KBM-7 (cell line): ENCODE measurements at regions not wholly inside any gene's neighbourhood (a gene's known extent, or its start where the extent isn't known, plus 50 kb on each side); places are given as distances from the start of the nearest gene placed in this dataset.

Experiments used
- DNase-seq: peaks from one replicate; pipeline ENCODE4 v3.0.0-alpha.2; 2015
- in situ Hi-C: fragments of 300-500 bp; cut with MboI; formaldehyde crosslinking; loops from 2 replicates; pipeline ENCODE4 v1.14.3; 2020; ENCODE audit warnings: low sequenced_read_pairs, low pct_unique_long_range_greater_than_20kb, mixed read lengths

DNA sequence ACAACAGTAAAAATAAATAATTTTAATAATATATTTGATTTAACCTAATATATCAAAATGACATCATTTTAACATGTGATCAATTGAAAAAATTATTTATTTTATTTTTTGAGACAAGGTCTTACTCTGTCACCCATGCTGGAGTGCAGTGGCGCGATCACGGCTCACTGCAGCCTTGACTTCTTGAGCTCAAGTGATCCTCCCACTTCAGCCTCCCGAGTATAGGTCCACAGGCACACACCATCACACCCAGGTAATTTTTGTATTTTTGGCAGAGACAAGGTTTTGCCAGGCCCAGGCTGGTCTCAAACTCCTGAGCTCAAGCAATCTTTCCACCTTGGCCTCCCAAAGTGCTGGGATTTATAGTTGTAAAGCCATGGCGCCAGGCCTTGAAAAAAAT is 126.7 kb upstream of the COPS8 start:
- in situ Hi-C loops, result no loop called here

GRCh38 chr2:236959876-236960275 is 125.8 kb upstream of the COPS8 start:
- in situ Hi-C loops, result no loop called here
- DNase-seq, result no peak

More for the DNA sequence above, 126.7 kb upstream of the COPS8 start:
- DNase-seq, result no peak

DNA sequence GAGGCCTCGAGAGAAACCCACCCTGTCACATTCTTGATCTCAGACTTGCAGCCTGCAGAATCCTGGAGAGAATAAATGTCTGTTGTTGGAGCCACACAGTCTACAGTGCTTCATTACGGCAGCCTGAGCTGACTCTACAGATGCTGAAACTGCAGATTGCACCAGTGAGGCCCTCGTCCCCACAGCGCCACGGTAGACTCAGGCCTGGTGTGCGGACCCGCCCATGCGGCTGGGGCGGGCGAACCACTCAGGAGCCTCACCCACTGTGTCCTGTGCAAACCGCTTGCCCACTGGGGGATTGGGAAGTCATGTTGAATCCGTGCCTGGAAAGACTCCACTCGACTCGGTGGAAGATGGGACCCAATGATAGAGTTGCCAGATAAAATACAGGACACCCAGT is 125.2 kb upstream of the COPS8 start:
- DNase-seq, result no peak
- in situ Hi-C loops, result no loop called here

GRCh38 chr2:236962816-236963215 is 122.9 kb upstream of the COPS8 start:
- no peak for DNase-seq
- in situ Hi-C loops, result no loop called here

DNA sequence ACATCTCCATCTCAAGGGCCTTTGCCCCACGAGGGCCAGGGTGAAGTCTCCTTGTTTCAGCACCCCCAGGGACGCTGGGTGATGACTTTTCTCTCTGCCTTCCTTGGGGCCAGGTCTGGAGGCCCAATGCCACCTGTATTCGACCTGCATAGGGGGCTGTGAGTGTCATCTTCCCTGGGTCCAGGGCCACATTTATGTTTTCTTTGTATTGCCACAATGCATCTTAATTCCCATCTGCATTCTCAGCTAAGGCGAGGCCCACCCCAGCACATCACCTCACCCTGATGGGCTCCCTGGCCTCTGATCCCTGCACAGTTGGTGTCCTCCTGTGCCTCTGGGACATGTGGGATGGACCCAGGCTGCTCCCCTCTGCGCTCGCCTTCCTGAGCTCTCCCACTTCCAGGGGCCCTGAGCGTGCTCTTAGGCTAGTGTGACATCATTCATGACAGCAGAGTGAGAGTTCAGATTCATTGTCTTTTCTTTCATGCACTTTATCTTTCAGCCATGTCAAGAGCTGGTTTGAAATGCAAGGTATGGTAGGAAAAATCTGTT is 122.0 kb upstream of the COPS8 start:
- DNase-seq, result no peak
- in situ Hi-C loops, result no loop called here

GRCh38 chr2:236964291-236964690 is 121.4 kb upstream of the COPS8 start:
- in situ Hi-C loops, result no loop called here
- no peak for DNase-seq

DNA sequence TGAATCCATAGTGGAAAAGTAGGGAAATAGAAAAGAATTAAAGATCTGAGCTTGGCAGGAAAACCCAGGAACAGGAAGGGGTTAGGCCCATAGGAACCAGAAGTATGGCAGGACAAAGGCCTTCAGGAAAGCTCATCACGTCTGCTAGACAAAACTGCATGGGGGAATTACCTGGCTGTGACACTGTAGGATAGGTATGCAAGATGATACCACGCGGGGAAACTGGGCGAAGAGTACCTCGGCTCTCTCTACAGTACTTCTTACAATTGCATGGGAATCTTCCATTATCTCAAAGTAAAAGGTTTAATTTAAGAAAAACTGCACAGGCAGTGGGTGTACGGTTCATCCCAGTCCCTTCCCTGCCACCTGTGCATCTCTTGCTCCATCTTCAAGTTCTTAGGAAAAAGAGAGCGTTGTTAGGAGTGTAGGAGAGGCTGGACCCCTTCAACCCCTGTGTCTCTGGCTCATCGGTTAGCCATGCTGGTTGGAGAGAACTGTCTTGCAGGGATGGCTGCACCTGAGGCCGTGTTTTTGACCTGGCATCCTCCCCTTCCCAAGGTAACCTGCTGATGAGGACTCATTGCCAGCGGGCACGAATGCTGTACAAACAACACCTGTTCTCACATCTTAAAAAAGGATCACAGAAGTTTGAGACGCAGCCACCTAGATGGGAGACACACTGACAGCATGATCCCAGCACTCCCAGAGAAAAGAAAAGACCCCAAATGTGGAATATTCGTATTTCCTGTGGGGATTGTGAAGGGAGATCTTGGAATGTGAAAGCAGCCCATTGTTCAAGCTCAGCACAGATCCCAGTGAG is 120.5 kb upstream of the COPS8 start:
- in situ Hi-C loops, result no loop called here
- no peak for DNase-seq

GRCh38 chr2:236965841-236966096 is 119.9 kb upstream of the COPS8 start:
- DNase-seq, result no peak
- in situ Hi-C loops, result no loop called here

- in situ Hi-C loops, result no loop called here
- no peak for DNase-seq
These were observed 118.2 kb upstream of the COPS8 start for GRCh38 chr2:236967499-236967783.

DNA sequence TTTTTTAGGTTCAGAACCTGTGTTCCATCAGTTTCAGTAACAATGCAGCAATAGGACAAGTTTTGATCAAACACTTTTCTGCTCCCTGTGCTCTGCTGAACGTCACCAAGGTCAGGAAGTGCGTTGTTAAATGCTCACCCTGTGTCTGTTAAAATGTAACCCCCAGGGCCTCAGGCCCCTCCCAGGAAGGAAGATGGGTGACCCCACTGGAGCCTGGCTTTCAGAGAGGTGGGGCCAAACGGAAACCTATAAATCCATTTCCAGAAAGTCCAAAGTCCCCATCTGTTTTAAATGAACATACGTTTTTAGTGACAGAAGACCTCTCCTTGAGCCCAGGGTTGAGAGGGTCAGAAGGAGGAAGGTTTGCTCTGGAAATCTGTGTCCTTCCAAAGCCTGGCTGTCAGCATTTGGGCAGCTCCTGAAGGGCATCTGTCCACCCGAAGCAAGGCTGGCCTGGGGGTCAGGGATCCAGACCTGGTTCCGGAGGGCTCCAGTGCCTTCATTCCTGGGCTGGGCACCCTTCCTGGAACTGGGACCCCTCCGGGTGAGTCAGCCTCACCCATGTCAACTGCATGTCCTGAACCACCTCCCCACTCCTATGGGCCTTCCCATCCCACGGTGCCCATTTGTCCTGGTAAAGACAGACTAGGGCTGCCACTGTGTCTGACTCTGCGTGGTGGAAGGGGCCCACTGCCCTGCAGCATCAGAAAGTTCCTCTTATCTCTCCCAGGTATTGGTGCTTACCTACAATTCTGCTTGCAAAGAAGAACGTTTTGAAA is 117.4 kb upstream of the COPS8 start:
- in situ Hi-C loops, result no loop called here
- no peak for DNase-seq

DNA sequence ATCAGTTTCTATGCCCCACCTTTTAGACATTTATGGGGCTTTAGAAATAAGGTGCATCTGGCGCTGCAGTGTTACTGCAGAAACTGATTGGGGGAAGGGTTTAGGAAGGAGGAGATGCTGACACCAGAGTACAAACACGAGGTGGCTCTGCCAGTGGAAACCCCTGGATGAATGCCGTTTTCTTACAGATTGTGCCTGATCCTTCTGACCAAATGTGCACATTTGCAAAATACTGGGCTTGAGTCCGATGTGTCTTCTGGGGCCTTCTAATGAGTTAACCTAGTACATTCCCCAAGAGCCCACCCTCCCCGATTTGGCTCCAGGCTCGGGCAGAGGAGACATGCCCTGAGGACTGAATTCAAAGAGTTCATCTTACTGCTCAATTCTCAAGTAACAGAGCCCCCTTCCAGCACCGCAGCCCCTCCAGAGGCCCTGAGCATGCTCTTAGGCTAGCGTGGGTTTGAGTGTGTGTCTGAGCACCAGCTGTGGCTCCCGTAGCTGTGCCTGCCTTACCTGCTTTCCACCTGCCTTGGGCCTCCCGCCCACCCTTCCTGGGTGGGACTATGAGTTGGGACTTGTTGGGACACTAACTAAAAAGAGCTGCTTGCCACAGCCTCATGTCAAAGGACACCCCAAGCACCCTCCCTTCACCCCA is 116.7 kb upstream of the COPS8 start:
- in situ Hi-C loops, result no loop called here
- no peak for DNase-seq

DNA sequence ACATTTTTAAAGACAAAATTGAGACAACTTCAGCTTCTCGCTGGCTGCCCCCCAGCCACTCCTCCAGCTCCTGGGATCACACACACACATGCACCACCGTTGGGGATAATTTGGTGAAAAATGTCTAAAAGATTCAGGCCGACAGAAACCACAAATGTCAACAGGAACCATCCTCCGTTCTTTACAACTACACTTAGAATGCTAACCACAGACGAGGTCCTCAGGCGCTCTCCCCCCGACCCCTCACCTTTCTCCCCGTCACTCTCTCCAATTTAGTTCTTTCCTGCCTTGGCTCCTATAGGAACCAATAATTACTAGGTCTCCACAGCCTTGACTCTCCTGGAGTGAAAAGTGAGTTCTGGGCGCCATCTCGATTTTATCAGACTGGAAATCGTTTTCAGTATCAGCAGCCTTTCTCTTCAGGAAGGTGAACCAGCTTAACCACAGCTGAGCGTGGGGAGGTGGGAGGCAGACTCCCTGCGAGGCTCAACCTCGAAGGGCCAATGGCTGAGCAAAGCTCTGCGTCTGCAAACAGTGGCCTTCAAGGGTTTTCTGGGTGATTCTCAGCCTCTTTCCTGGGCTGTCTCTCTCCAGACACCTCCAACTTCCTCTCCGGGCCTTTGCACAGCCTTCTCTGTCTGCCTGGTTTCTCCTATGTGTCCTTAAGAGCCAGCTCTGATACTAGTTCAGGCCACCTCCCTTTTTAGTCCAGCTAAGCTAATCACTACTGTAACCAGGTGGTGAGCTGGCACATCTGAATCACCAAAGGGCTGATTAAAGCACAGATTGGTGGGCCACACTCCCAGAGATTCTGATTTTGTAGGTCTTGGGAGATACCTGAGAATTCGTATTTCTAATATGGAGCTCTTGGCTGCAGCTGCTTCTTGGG is 115.7 kb upstream of the COPS8 start:
- in situ Hi-C loops, result no loop called here
- no peak for DNase-seq

DNA sequence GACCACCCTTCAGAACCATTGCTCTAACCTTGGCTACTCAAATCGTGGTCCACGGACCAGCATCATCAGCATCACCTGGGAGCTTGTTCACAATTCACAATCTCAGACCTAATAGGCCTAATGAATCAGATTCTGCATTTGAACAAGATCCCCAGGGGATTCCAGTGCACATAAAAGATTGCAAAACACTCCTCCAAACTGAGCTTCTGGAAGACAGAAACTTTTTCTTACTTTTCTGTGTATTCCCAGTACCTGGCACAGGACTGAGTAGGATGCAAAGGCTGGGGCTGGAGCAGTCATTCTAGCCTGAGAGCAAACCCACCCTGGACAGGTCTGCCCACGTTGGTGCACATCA is 115.1 kb upstream of the COPS8 start:
- in situ Hi-C loops, result no loop called here
- DNase-seq, result no peak

DNA sequence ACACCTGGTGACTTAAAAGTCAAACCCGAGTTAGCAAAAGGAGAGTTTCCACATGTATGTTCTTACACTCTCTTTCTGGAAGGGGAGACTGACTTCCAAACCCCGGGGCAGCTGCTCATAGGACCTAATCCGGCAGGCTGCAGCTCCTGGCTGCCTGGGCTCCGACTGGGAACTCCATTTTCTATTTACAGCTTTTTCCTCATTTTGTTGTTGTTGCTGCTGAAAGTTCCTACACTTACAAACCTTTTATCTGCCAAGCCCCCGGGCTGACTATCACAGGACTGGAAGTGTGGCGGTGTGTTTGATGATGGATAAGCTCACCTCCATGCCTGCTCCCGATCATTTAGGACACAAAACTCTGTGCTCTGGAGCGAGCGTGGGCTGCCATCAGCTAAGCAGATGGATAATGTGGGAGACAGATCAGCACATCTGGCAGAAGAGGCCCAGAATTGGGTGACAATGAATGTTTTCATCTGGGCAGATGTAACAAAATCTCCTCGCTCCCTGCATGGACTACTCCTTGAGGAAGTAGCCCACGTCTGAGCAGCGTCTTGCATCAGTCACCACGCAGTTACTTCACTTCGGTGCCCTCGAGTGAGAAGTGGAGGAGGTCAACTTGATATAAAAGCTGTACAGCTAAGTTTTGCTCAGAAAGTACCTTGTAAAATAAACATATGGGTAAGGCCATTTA is 114.4 kb upstream of the COPS8 start:
- in situ Hi-C loops, result no loop called here
- no peak for DNase-seq

- in situ Hi-C loops, result no loop called here
- DNase-seq, result no peak
These were observed 113.7 kb upstream of the COPS8 start for GRCh38 chr2:236971919-236972381.

DNA sequence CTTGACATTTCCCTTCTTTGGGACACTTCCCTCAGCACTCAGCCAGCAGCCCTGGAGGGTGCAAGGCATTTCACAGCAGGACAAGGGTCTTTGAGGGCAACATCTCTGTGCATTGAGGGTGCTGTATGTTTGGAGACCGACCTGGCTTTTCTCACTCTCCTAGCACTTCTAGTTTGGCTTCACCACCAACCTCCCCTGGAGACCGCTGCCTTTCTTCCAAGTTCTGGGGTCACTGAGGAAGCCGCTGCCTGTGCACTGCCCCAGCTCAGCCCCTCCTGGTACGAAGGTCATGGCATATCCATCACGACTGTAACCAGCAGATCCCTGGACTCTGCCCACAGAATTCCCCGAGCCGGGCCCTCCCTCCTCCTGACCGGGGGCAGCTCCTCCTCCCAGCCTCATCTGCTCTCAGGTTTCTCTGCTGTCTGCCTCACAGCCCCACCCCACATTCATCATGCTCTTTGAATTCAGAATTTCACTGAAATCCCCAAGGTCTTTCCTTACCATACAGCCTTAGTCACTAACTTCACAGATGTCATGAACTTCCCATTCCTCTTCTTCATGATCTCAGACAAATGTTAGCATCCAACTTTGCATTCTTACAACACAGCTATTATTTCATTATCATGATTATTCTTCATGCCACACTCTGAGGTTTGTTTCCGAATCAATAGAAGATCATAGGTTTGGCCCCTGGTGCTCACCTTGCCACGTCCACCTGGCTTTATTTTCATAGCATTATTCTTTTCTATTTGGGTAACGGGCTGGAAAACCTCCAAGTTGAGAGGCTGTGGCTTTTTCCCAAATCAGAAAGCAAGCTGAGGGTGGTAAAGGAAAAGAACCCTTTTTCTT is 113.0 kb upstream of the COPS8 start:
- in situ Hi-C loops, result no loop called here
- DNase-seq, result no peak

DNA sequence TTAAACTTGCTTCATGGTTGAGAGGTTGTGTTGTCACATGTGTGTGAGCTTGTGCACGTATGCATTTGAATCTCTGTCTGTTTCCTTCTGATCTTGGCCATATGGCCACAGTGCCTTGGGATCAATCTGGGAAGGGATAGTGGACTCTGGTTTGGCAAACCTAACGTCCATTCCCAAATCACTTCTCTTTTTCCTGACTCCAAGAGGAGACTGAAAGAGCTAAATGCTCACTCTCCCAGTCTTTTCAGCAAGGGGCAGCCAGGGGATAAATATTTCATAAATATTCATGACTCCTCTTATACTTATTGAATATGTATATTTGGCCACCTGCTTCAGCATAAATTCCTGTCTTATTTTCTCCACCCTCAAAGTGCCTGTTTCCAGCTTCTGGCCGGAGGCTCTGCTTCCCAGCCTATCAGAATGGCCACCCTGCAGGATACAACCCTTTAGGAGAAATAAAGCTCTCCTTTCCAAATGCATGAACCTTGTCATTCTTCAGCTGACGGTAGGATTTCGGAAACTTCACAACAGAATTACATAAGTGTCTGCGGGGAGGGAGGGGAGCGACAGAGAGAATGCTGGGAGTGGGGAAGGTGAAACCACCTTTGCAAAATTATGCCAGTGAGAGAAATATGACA is 112.2 kb upstream of the COPS8 start:
- DNase-seq, result no peak
- in situ Hi-C loops, result no loop called here

DNA sequence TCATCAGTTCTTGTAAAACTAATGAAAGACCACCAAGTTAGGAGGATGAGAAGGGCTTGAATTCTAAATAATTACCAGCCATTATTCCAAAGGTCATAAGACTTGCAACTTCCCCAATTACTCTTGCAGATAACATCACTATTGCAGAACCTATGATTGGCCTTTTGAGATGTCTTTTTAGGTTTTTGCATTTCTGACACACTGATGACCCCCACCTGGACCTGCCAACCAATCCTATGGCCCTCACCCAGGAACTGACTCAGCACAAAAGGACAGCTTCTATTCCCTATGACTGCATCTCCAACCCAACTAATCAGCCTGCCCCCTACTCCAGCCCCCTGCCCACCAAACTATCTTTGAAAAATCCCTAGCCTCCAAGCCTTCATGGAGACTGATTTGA is 111.5 kb upstream of the COPS8 start:
- no peak for DNase-seq
- in situ Hi-C loops, result no loop called here
